CD4-positive, alpha-beta memory T cell (primary cell): ENCODE measurements at regions not wholly inside any gene's neighbourhood (a gene's known extent, or its start where the extent isn't known, plus 50 kb on each side); places are given as distances from the start of the nearest gene placed in this dataset.
A peak's percentile ranks its signal among the peaks of the same experiment; 100 is the strongest.

Source experiments
- CTCF ChIA-PET: fragments of 350-600 bp; sonication (Branson Sonifier 250); formaldehyde crosslinking; loops from one replicate; lab custom pipeline; 2021; ENCODE audit warnings: inconsistent platforms; ENCODE audit not compliant: partially characterized antibody; lab: Charles Lee
- POLR2A ChIA-PET: fragments of 350-600 bp; sonication (Branson Sonifier 250); formaldehyde crosslinking; loops from one replicate; lab custom pipeline; 2021; ENCODE audit not compliant: partially characterized antibody; lab: Charles Lee
- DNase-seq, 5 donors: peaks; one replicate each; pipeline versions ENCODE4 v3.0.0 to v3.0.0-alpha.2; 2020 to 2022; ENCODE audit warnings: mixed read lengths in 1 of 5
- H3K27ac ChIP-seq: one replicate; pipeline ENCODE4 v1.7.0; 2013; ENCODE audit warnings: low read depth, low read length
- H3K27me3 ChIP-seq: 2 replicates; pipeline ENCODE4 v1.7.0; 2013; ENCODE audit warnings: mild to moderate bottlenecking, low read length, moderate library complexity; ENCODE audit not compliant: insufficient read depth
- H3K36me3 ChIP-seq: 2 replicates; pipeline ENCODE4 v1.7.0; 2013; ENCODE audit warnings: mild to moderate bottlenecking, low read length, moderate library complexity; ENCODE audit not compliant: insufficient read depth
- H3K4me1 ChIP-seq: 2 replicates; pipeline ENCODE4 v1.7.0; 2013; ENCODE audit warnings: mild to moderate bottlenecking, low read length, moderate library complexity; ENCODE audit not compliant: insufficient read depth
- H3K4me3 ChIP-seq, 2 donors: one replicate each; pipeline ENCODE4 v1.7.0; 2013; ENCODE audit warnings: low read length in 2 of 2, mild to moderate bottlenecking in 1 of 2
- H3K9me3 ChIP-seq, 2 donors: one replicate each; pipeline ENCODE4 v1.7.0; 2013; ENCODE audit warnings: low read length in 2 of 2, control low read depth in 1 of 2; ENCODE audit not compliant: control insufficient read depth in 1 of 2
- H3K27ac Mint-ChIP-seq, 7 donors: one replicate each; pipeline ENCODE4 v1.8.0; 2020 to 2021; ENCODE audit warnings: mixed read lengths in 7 of 7, mild to moderate bottlenecking in 6 of 7, inconsistent platforms in 3 of 7, moderate library complexity in 3 of 7
- H3K27me3 Mint-ChIP-seq, 2 donors: one replicate each; pipeline ENCODE4 v1.8.0; 2020 to 2021; ENCODE audit warnings: mixed read lengths in 2 of 2
- H3K36me3 Mint-ChIP-seq, 2 donors: one replicate each; pipeline ENCODE4 v1.8.0; 2020 to 2021; ENCODE audit warnings: mixed read lengths in 2 of 2, inconsistent platforms in 1 of 2, mild to moderate bottlenecking in 1 of 2
- H3K4me1 Mint-ChIP-seq, 4 donors: one replicate each; pipeline ENCODE4 v1.8.0; 2020 to 2021; ENCODE audit warnings: mixed read lengths in 4 of 4, mild to moderate bottlenecking in 1 of 4
- H3K4me3 Mint-ChIP-seq, 8 donors: one replicate each; pipeline ENCODE4 v1.8.0; 2020 to 2021; ENCODE audit warnings: mixed read lengths in 8 of 8, mild to moderate bottlenecking in 7 of 8, moderate library complexity in 6 of 8, inconsistent platforms in 3 of 8
- H3K9me3 Mint-ChIP-seq, 8 donors: one replicate each; pipeline ENCODE4 v1.8.0; 2020 to 2021; ENCODE audit warnings: mixed read lengths in 8 of 8, mild to moderate bottlenecking in 5 of 8, inconsistent platforms in 3 of 8, moderate library complexity in 1 of 8
- intact Hi-C: fragments of 100-400 bp; cut with micrococcal nuclease; formaldehyde crosslinking; loops from one replicate; pipeline ENCODE4 v1.15.1; 2023

GRCh38 chr21:17051054-17051453 is 461.8 kb upstream of the CXADR start:
- Mint-ChIP-seq H3K4me1 (no peaks in the 10 kb centered on the region), H3K4me3 (no peak overlapping the region), H3K27me3 (no peaks in the 10 kb centered on the region), H3K36me3 (no peaks in the 10 kb centered on the region), H3K27ac (no peak overlapping the region), H3K9me3 (peaks cover 2 to 16% (median 6%) of the 10 kb centered on the region in 8 donors)
- POLR2A ChIA-PET = no interaction called here
- CTCF ChIA-PET = no interaction called here
- Histone ChIP-seq H3K36me3 (no peaks in the 10 kb centered on the region), H3K27me3 (no peaks in the 10 kb centered on the region), H3K9me3 (no peaks in the 10 kb centered on the region), H3K27ac (no peak overlapping the region), H3K4me1 (no peaks in the 10 kb centered on the region), H3K4me3 (no peak overlapping the region)
- DNase-seq = no peak
- intact Hi-C loops = no loop called here

- no peak for DNase-seq
- peaks cover 2 to 9% (median 5%) of the 10 kb centered on the region in 8 donors for H3K9me3 Mint-ChIP-seq
These were observed 459.5 kb upstream of the CXADR start for GRCh38 chr21:17053321-17053720.

GRCh38 chr21:17059936-17060335 is 452.9 kb upstream of the CXADR start:
- Mint-ChIP-seq H3K27ac (no peak overlapping the region), H3K4me1 (no peaks in the 10 kb centered on the region), H3K9me3 (peaks cover 0 to 10% (median 3%) of the 10 kb centered on the region in 8 donors), H3K4me3 (no peak overlapping the region), H3K27me3 (no peaks in the 10 kb centered on the region), H3K36me3 (no peaks in the 10 kb centered on the region)
- Histone ChIP-seq H3K9me3 (no peaks in the 10 kb centered on the region), H3K27ac (no peak overlapping the region), H3K4me3 (no peak overlapping the region), H3K4me1 (no peaks in the 10 kb centered on the region), H3K27me3 (no peaks in the 10 kb centered on the region), H3K36me3 (no peaks in the 10 kb centered on the region)
- no peak for DNase-seq
- ChIA-PET POLR2A (no interaction called here), CTCF (no interaction called here)
- intact Hi-C loops = no loop called here

More at GRCh38 chr21:17053321-17053720, 459.5 kb upstream of the CXADR start:
- Histone ChIP-seq H3K36me3 (no peaks in the 10 kb centered on the region), H3K4me1 (no peaks in the 10 kb centered on the region), H3K27ac (no peak overlapping the region), H3K9me3 (no peaks in the 10 kb centered on the region), H3K27me3 (no peaks in the 10 kb centered on the region), H3K4me3 (no peak overlapping the region)
- ChIA-PET POLR2A (no interaction called here), CTCF (no interaction called here)
- Mint-ChIP-seq H3K27ac (peak overlapping the region in 1 of 7 donors; percentile 23), H3K4me1 (no peaks in the 10 kb centered on the region), H3K4me3 (no peak overlapping the region), H3K36me3 (no peaks in the 10 kb centered on the region), H3K27me3 (no peaks in the 10 kb centered on the region)
- intact Hi-C loops = no loop called here

GRCh38 chr21:17066006-17066405 is 446.8 kb upstream of the CXADR start:
- POLR2A ChIA-PET = no interaction called here
- H3K9me3 ChIP-seq = no peaks in the 10 kb centered on the region
- CTCF ChIA-PET = no interaction called here
- H3K27ac ChIP-seq = no peak overlapping the region
- no peak for DNase-seq
- no peaks in the 10 kb centered on the region for H3K36me3 Mint-ChIP-seq
- intact Hi-C loops = no loop called here
- no peaks in the 10 kb centered on the region for H3K27me3 Mint-ChIP-seq
- H3K36me3 ChIP-seq = no peaks in the 10 kb centered on the region
- no peak overlapping the region for H3K4me3 ChIP-seq
- no peaks in the 10 kb centered on the region for H3K27me3 ChIP-seq
- no peak overlapping the region for H3K4me3 Mint-ChIP-seq
- H3K9me3 Mint-ChIP-seq = peaks cover 0 to 9% (median 1%) of the 10 kb centered on the region in 8 donors
- H3K27ac Mint-ChIP-seq = no peak overlapping the region
- no peaks in the 10 kb centered on the region for H3K4me1 ChIP-seq
- H3K4me1 Mint-ChIP-seq = no peaks in the 10 kb centered on the region

- DNase-seq = no peak
These were observed 441.8 kb upstream of the CXADR start for GRCh38 chr21:17071093-17071492.

GRCh38 chr21:17081193-17081592 is 431.6 kb upstream of the CXADR start:
- no peak for DNase-seq
- Histone ChIP-seq H3K27ac (no peak overlapping the region), H3K36me3 (no peaks in the 10 kb centered on the region), H3K9me3 (no peaks in the 10 kb centered on the region), H3K27me3 (no peaks in the 10 kb centered on the region), H3K4me1 (no peaks in the 10 kb centered on the region), H3K4me3 (no peak overlapping the region)
- Mint-ChIP-seq H3K27ac (no peak overlapping the region), H3K27me3 (no peaks in the 10 kb centered on the region), H3K36me3 (no peaks in the 10 kb centered on the region), H3K4me3 (no peak overlapping the region), H3K9me3 (peaks cover 0 to 4% (median 0%) of the 10 kb centered on the region in 8 donors), H3K4me1 (no peaks in the 10 kb centered on the region)
- POLR2A ChIA-PET = no interaction called here
- intact Hi-C loops = no loop called here
- CTCF ChIA-PET = no interaction called here

More at GRCh38 chr21:17071093-17071492, 441.8 kb upstream of the CXADR start:
- no peaks in the 10 kb centered on the region for H3K9me3 ChIP-seq
- intact Hi-C loops = no loop called here
- no peaks in the 10 kb centered on the region for H3K27me3 ChIP-seq
- peaks cover 0 to 8% (median 3%) of the 10 kb centered on the region in 8 donors for H3K9me3 Mint-ChIP-seq
- no peak overlapping the region for H3K27ac ChIP-seq
- H3K36me3 ChIP-seq = no peaks in the 10 kb centered on the region
- no peaks in the 10 kb centered on the region for H3K27me3 Mint-ChIP-seq
- no peak overlapping the region for H3K27ac Mint-ChIP-seq
- no peaks in the 10 kb centered on the region for H3K4me1 ChIP-seq
- CTCF ChIA-PET = no interaction called here
- no peak overlapping the region for H3K4me3 Mint-ChIP-seq
- H3K4me1 Mint-ChIP-seq = no peaks in the 10 kb centered on the region
- POLR2A ChIA-PET = no interaction called here
- no peaks in the 10 kb centered on the region for H3K36me3 Mint-ChIP-seq
- no peak overlapping the region for H3K4me3 ChIP-seq

GRCh38 chr21:17082843-17083483 is 429.9 kb upstream of the CXADR start:
- ChIA-PET POLR2A (no interaction called here), CTCF (no interaction called here)
- no peaks in the 10 kb centered on the region for H3K36me3 Mint-ChIP-seq
- peaks cover 0 to 5% (median 0%) of the 10 kb centered on the region in 8 donors for H3K9me3 Mint-ChIP-seq
- H3K27ac Mint-ChIP-seq = no peak overlapping the region
- H3K4me1 ChIP-seq = no peaks in the 10 kb centered on the region
- H3K27me3 Mint-ChIP-seq = no peaks in the 10 kb centered on the region
- no peaks in the 10 kb centered on the region for H3K9me3 ChIP-seq
- H3K36me3 ChIP-seq = no peaks in the 10 kb centered on the region
- intact Hi-C loops = no loop called here
- H3K4me1 Mint-ChIP-seq = no peaks in the 10 kb centered on the region
- no peak for DNase-seq
- H3K27ac ChIP-seq = no peak overlapping the region
- H3K4me3 Mint-ChIP-seq = no peak overlapping the region
- H3K4me3 ChIP-seq = no peak overlapping the region
- no peaks in the 10 kb centered on the region for H3K27me3 ChIP-seq
